GM23248 (cell line): ENCODE measurements at regions not wholly inside any gene's neighbourhood (a gene's known extent, or its start where the extent isn't known, plus 50 kb on each side); places are given as distances from the start of the nearest gene placed in this dataset.

Experiments
- DNase-seq: peaks from one replicate; pipeline ENCODE4 v3.0.0-alpha.2; 2015
- H2AFZ ChIP-seq: fragments of 200-600 bp; sonication (generic); 2 replicates; pipeline ENCODE4 v1.6.1; 2016; ENCODE audit warnings: antibody characterized with exemption
- H3F3A ChIP-seq: fragments of 200-600 bp; sonication (generic); 2 replicates; pipeline ENCODE4 v1.6.1; 2016; ENCODE audit warnings: mild to moderate bottlenecking, antibody characterized with exemption, mixed run types; ENCODE audit not compliant: insufficient read depth
- H3K27ac ChIP-seq: fragments of 200-600 bp; sonication (generic); 2 replicates; pipeline ENCODE4 v1.5.1; 2016; ENCODE audit warnings: mild to moderate bottlenecking
- H3K27me3 ChIP-seq: fragments of 200-600 bp; sonication (generic); replicated peaks from 2 replicates; pipeline ENCODE4 v1.6.1; 2016; ENCODE audit warnings: mild to moderate bottlenecking; ENCODE audit not compliant: insufficient read depth
- H3K36me3 ChIP-seq: fragments of 200-600 bp; sonication (generic); 2 replicates; pipeline ENCODE4 v1.6.1; 2016; ENCODE audit warnings: low read depth, mild to moderate bottlenecking
- H3K4me1 ChIP-seq: fragments of 200-600 bp; sonication (generic); 2 replicates; pipeline ENCODE4 v1.6.1; 2016; ENCODE audit warnings: mild to moderate bottlenecking; ENCODE audit not compliant: insufficient read depth
- H3K4me2 ChIP-seq: fragments of 200-600 bp; sonication (generic); one replicate; pipeline ENCODE4 v1.6.1; 2016; ENCODE audit warnings: mild to moderate bottlenecking; ENCODE audit not compliant: unreplicated experiment
- H3K4me3 ChIP-seq: fragments of 200-600 bp; sonication (generic); 2 replicates; pipeline ENCODE4 v1.5.1; 2016; ENCODE audit warnings: mild to moderate bottlenecking
- H3K79me2 ChIP-seq: fragments of 200-600 bp; sonication (generic); 2 replicates; pipeline ENCODE4 v1.6.1; 2016; ENCODE audit warnings: mild to moderate bottlenecking; ENCODE audit not compliant: insufficient read depth
- H3K9ac ChIP-seq: fragments of 200-600 bp; sonication (generic); 2 replicates; pipeline ENCODE4 v1.6.1; 2016; ENCODE audit warnings: mild to moderate bottlenecking
- H3K9me2 ChIP-seq: fragments of 200-600 bp; sonication (generic); 2 replicates; pipeline ENCODE4 v1.6.1; 2016; ENCODE audit warnings: mixed run types, mild to moderate bottlenecking, moderate library complexity; ENCODE audit not compliant: insufficient read depth
- H3K9me3 ChIP-seq: fragments of 200-600 bp; sonication (generic); one replicate; pipeline ENCODE4 v1.6.1; 2017; ENCODE audit warnings: low read depth
- H4K20me1 ChIP-seq: fragments of 200-600 bp; sonication (generic); 2 replicates; pipeline ENCODE4 v1.6.0; 2016; ENCODE audit not compliant: insufficient read depth
- EZH2 ChIP-seq: fragments of 200-600 bp; sonication (generic); IDR thresholded peaks from 2 replicates; pipeline ENCODE4 v1.6.1; 2018; ENCODE audit warnings: antibody characterized with exemption, mild to moderate bottlenecking; ENCODE audit not compliant: insufficient read depth, poor library complexity, severe bottlenecking
- EZH2phosphoT487 ChIP-seq: fragments of 200-600 bp; sonication (generic); IDR thresholded peaks from 2 replicates; pipeline ENCODE4 v1.6.1; 2018; ENCODE audit warnings: antibody characterized with exemption, moderate library complexity, mild to moderate bottlenecking, low read depth; ENCODE audit not compliant: insufficient read depth
- WGBS, 2 experiments: methylation state at CpG; one replicate each; pipeline ENCODE4 v1.1.6; 2015 to 2017; ENCODE audit warnings: low lambda C conversion rate in 2 of 2, low coverage in 1 of 2; ENCODE audit errors: missing lambda C conversion rate in 2 of 2; 5-methylcytosine and 5-hydroxymethylcytosine counted together
- in situ Hi-C: fragments of 300-500 bp; cut with MboI; formaldehyde crosslinking; loops from 2 replicates; pipeline ENCODE4 v1.15.0; 2020

- H3K27ac ChIP-seq: no peak overlapping the region
These were observed 50.2 kb upstream of the PLET1 start for GRCh38 chr11:112310848-112311247.

DNA sequence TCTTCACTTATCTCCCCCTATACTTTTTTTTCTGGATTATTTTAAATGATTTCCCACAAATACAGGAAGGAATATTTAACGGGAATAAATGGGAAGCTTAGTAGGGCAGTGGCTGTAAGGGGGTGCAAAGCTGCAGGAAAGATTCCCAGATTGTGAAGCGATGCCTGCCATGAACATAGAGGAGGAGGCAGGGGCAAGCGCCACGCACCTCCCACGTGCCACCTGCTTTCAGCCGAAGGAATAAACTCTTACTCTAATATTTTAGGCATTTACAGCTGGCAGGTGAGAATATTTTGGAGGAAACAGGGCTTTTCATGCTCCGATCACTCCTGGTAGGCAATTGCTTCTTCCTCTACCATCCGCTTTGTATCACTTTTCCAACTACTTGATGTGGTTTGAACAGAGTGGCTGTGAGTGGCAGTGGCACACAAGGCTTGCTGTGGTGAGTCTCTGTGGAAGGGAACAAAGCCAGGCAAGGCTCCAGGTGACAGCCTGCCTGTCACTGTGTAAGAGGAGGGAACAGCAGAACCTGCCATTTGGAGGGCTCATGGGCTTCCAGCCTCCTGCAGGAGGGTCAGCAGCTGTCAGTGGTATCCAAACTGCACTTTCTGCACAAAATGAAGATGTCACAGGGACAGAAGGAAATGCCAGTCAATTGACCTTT lies 54.5 kb upstream of the PLET1 start:
- H3K4me2 ChIP-seq: no peak overlapping the region
- no peak overlapping the region for H3K4me3 ChIP-seq
- no peaks in the 10 kb centered on the region for H3K9me3 ChIP-seq
- H3K27me3 ChIP-seq: no peaks in the 10 kb centered on the region
- WGBS, 2 experiments: 88% methylated on average over 8 of the region's 8 CpGs
- H3K79me2 ChIP-seq: no peaks in the 10 kb centered on the region
- no peaks in the 10 kb centered on the region for H4K20me1 ChIP-seq
- no peak overlapping the region for H3K27ac ChIP-seq
- no peak for DNase-seq
- H3K36me3 ChIP-seq: no peaks in the 10 kb centered on the region
- in situ Hi-C loops: no loop called here
- no peaks in the 10 kb centered on the region for H3K9me2 ChIP-seq
- TF ChIP-seq EZH2: no peak
- no peak overlapping the region for H2AFZ ChIP-seq
- H3F3A ChIP-seq: peaks cover 26% of the 10 kb centered on the region
- peaks cover 17% of the 10 kb centered on the region for H3K4me1 ChIP-seq
- no peak overlapping the region for H3K9ac ChIP-seq

More at GRCh38 chr11:112310848-112311247, 50.2 kb upstream of the PLET1 start:
- TF ChIP-seq EZH2phosphoT487 (no peak), EZH2 (no peak)
- Histone ChIP-seq H3K4me3 (no peak overlapping the region), H3K9me2 (no peaks in the 10 kb centered on the region), H2AFZ (no peak overlapping the region), H3K4me1 (no peaks in the 10 kb centered on the region), H3K9me3 (no peaks in the 10 kb centered on the region), H3K36me3 (no peaks in the 10 kb centered on the region), H3K4me2 (no peak overlapping the region), H3K79me2 (no peaks in the 10 kb centered on the region), H3K9ac (no peak overlapping the region), H4K20me1 (no peaks in the 10 kb centered on the region), H3F3A (no peaks in the 10 kb centered on the region), H3K27me3 (no peaks in the 10 kb centered on the region)
- in situ Hi-C loops: no loop called here
- WGBS, 2 experiments: 83 to 86% methylated on average over 8 of the region's 8 CpGs
- no peak for DNase-seq

DNA sequence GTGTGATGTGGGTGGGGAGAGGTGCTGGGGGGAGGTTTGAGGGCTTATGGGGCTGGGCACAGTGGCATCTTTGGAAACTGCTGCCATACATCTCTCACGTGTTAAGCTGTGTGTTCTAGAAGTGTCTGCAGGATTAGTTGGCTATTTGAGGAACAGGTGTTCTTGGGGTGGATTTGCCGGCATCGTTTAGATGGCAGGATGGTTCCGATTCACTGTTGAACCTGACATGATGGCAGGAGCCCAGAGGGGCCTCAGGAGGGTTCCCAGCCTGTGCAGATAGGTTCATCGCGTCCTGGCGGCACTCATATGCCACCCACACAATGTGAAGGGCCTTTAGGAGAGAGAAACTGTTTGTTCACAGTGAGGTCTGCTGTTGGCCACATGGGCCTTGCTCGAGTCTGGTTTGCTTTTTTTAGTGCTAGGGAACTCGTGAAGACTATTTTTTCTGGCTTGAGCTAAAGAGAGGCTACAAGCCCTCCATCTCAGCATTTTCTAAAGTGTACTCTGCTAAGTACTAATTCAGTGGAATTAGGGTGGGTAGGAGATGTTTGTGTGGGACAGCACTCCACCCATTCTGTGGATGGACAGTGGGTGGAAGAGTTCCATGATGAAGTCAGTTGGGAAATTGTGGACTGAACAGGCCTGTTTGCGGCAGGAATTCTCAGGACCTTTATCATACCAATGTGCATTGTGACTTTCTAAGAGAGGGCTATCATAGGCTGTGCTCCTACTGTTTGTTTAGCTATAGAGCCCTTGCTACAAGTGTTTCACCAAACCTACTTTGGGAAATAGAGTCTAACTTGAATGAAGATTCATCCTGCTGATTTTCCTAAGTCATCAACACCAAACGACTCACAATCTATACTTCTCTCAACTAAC lies 55.4 kb upstream of the PLET1 start:
- Histone ChIP-seq H3K9ac (no peak overlapping the region), H3K9me2 (no peaks in the 10 kb centered on the region), H3K4me1 (peaks cover 22% of the 10 kb centered on the region), H4K20me1 (no peaks in the 10 kb centered on the region), H3K4me2 (no peak overlapping the region), H3K4me3 (no peak overlapping the region), H3K27me3 (no peaks in the 10 kb centered on the region), H3K9me3 (no peaks in the 10 kb centered on the region), H3K36me3 (no peaks in the 10 kb centered on the region), H2AFZ (no peak overlapping the region), H3K27ac (no peak overlapping the region), H3F3A (peaks cover 26% of the 10 kb centered on the region), H3K79me2 (no peaks in the 10 kb centered on the region)
- TF ChIP-seq EZH2phosphoT487 (no peak), EZH2 (no peak)
- in situ Hi-C loops: no loop called here
- WGBS, 2 experiments: 80% methylated on average over 11 of the region's 11 CpGs
- no peak for DNase-seq

DNA sequence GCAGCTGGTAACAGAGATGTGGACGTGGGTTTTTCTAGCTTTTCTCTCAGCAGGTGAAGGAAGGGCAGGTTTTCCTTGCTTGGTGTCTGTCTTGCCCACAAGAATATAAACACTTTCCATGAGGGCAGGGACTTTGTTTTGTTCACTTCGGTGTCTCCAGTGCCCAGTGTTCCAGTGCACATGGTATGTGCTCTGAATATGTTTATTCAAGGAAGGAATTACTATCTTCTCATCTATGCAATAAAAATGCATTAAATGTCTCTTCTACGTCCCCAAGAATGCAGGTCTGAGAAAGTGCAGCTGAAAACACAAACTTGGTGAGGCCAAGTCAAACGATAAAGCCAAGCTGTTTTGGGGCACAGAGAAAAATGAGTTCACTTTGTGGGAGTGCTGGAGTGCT lies 56.3 kb upstream of the PLET1 start:
- Histone ChIP-seq H3K79me2 (no peaks in the 10 kb centered on the region), H3K9me3 (no peaks in the 10 kb centered on the region), H3K9me2 (no peaks in the 10 kb centered on the region), H3K27ac (no peak overlapping the region), H3K4me2 (no peak overlapping the region), H3K4me3 (no peak overlapping the region), H3K9ac (no peak overlapping the region), H4K20me1 (no peaks in the 10 kb centered on the region), H3K27me3 (no peaks in the 10 kb centered on the region), H3K4me1 (peaks cover 30% of the 10 kb centered on the region), H3K36me3 (no peaks in the 10 kb centered on the region), H3F3A (peaks cover 26% of the 10 kb centered on the region), H2AFZ (no peak overlapping the region)
- WGBS, 2 experiments: 85 to 87% methylated on average over 4 of the region's 4 CpGs
- DNase-seq: no peak
- no peak for TF ChIP-seq EZH2
- no peak for TF ChIP-seq EZH2phosphoT487
- in situ Hi-C loops: no loop called here
